Left hindlimb (tissue), 1 donor: ENCODE measurements at regions not wholly inside any gene's neighbourhood (a gene's known extent, or its start where the extent isn't known, plus 50 kb on each side); places are given as distances from the start of the nearest gene placed in this dataset.
A peak's percentile ranks its signal among the peaks of the same experiment; 100 is the strongest.
"Not testable (repeated sequence)": the region's sequence is repeated elsewhere in the genome, so short reads cannot be mapped to it uniquely, and the experiment has no call there.

ENCODE experiments used
- DNase-seq: peaks from one replicate; pipeline ENCODE4 v3.0.0-alpha.2; 2018

DNA sequence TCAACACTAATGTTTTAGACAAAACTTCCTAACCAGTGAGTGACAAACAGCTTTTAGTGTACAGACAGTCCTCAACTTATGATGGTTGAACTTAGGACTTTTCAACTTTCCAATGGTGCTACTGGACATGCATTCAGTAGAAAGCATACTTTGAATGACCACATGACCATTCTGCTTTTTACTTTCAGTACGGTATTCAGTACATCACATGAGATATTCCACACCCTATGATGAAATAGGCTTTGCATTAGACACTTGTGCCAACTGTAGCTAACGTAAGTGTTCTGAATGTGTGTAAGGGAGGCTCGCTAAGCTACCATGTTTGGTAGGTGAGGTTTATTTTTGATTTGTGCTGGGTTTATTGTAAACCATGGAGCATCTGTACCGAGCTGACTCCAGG is 113.7 kb downstream of the WNT7A start:
- no peak for DNase-seq

GRCh38 chr3:13764161-13764560 is 115.7 kb downstream of the WNT7A start:
- DNase-seq, result no peak

- no peak for DNase-seq
These were observed 117.0 kb downstream of the WNT7A start for GRCh38 chr3:13762906-13763305.

GRCh38 chr3:13750731-13751130 is 129.1 kb downstream of the WNT7A start:
- no peak for DNase-seq

DNA sequence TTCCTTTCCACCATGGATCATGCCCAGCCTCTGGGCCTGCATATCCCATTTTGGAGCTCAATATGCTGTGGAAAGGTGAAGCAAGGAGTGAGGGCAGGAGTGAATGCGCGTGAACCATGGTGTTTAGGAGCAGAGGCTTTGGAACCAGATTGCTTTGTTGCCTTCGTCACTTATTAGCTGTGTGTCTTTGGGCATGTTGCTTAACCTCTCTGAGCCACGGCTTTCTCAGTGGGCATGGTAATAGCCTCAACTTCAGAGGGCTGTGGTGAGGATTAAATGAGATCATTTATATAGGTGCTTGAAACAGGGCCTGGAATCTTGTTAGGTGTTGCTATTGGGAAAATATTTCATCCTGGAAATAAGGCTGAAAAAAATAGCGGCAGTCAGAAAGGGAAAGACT is 129.7 kb downstream of the WNT7A start:
- DNase-seq, result no peak

- no peak for DNase-seq
These were observed 130.7 kb downstream of the WNT7A start for GRCh38 chr3:13749063-13749764.

- DNase-seq, result peak; percentile 54
These were observed 131.5 kb downstream of the WNT7A start for GRCh38 chr3:13748276-13748879.

DNA sequence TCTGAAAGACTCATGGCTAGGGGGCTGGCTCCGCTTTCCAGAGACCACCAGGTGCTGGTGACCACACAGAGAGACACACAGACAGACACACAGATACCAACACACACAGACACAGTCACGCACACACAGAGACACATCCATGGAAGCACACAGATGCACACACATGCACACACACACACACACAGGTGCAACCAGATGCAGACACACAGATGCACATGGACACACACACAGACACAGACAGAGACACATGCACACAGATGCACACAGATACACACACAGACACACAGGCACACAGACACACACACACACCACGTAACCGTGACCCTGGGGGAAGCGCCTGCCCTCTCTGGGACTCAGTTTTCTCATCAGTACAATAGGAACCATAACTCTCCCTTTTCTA is 132.2 kb downstream of the WNT7A start:
- DNase-seq, result no peak

- DNase-seq, result no peak
These were observed 133.5 kb downstream of the WNT7A start for GRCh38 chr3:13746385-13746784.

GRCh38 chr3:13745636-13746035 is 134.2 kb downstream of the WNT7A start:
- DNase-seq, result no peak

DNA sequence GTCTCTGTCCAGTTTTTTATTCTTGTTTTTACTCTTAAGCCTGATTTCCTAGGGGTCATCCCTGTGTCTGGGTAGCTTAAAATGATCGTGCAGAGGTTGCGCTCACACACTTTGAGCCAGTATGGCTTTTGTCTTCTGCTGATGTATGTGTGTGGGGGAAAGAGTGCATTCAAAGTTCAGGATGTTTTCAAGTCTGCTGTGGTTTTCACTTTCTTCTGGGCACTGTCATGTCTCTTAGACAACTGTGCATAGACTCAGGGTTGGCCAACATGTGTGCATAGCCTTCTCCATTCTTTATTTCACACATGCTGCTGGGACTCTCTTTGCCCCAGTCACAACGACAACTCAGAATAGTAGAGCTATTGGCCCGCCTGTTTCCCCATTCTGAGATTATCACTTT is 139.1 kb downstream of the WNT7A start:
- no peak for DNase-seq

DNA sequence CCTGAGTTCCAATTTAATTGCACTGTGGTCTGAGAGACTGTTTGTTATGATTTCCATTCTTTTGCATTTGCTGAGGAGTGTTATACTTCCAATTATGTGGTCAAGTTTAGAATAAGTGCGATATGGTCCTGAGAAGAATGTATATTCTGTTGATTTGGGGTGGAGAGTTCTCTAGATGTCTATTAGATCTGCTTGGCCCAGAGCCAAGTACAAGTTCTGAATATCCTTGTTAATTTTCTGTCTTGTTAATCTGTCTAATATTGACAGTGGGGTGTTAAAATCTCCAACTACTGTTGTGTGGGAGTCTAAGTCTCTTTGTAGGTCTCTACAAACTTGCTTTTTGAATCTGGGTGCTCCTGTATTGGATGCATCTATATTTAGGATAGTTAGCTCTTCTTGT is 146.1 kb downstream of the WNT7A start:
- DNase-seq, result not testable (repeated sequence)

DNA sequence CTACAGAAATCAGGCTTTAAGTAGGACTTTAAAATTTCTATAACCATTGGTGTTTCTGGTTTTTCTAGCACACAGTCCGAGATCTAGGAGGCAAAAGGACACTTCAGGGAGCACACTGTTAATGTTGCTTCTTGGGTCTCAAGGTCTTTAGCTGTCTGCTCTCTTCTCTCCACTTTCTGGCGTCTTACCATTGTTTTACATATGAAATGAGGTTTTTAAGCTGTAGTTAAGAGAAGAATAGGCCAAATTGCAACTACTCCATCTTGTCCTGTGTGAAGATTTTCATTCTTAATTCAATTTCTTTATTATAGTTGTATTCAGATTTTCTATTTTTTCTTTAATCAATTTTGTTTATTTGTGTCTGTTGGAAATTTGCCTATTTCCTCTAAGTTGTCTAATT is 151.4 kb downstream of the WNT7A start:
- DNase-seq, result no peak

DNA sequence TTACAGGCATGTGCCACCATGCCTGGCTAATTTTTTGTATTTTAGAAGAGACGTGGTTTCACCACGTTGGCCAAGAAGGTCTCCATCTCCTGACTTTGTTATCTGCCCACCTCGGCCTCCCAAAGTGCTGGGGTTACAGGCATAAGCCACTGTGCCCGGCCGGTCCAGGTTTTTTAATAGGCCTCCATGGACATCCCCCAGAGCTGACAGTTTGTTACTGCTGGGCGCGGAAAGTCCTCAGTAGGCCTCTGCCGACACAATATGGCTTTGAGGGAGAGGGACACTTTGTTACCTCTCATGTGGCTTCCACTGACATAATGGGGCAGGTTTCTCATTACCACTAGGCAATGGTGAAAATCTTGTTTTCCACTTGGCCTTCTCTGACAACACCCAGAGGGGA is 152.0 kb downstream of the WNT7A start:
- DNase-seq, result no peak

DNA sequence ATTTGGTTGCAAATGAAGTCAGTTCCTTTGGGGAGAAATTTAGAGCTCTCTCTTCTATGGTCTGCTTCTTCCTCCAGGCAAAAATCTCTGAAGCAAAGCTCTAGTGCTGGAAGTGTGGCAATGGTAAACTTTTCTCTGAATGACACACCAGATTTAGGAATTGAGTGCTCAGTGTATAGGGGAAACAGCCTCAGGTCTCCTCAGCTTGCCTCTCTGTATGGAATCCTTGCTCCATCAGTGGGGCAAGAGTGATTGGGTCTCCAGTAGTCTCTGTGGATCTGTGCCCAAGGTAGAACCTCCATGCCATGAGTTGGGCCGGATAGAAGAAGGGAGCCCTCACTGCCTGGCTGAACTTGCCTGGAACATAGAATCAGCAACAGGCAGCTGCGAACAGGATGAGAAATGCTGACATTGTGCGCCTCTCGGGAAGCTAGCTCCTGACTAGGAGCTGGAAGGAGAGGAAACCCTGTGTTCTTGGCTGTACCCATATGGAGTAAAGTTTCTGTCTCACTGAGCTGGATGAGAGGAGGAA is 156.1 kb downstream of the WNT7A start:
- DNase-seq, result no peak

DNA sequence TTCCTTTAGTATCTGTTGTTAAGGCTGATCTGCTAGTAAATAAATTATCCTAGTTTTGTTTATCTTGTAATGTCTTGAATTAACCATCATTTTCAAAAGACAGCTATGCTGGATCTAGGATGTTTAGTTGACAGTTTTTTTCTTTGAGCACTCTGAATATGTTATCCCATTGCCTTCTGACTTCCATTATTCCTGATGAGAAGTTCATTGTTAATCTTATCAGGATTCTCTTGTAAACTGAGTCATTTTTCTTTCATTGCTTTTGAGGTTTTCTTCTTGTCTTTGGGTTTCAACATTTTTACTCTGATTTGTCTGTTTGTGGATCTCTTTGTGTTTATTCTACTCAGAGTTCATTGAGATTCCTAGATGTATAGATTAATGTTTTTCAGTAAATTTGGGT is 157.7 kb downstream of the WNT7A start:
- DNase-seq, result no peak

DNA sequence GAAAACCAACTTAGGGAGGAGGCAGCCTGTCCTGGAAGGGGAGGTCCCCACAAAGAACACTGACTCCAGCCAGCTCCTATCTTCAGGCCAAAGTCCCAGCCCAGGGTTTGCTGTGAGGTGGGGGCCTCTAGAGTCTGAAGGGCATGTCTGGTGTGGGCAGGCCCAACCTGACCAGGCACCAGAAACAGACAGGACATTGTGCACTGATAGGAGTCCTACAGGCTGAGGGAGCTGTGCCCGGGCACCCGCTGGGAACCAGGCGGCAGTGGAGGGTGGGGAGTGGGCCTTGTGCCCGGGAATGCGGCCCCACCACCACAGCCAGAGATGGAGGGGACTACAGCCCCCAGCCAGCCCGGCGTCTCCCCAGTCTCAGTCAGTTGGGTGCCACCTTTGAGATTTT is 161.4 kb downstream of the WNT7A start:
- no peak for DNase-seq

GRCh38 chr3:13718000-13718399 is 161.9 kb downstream of the WNT7A start:
- DNase-seq, result no peak

DNA sequence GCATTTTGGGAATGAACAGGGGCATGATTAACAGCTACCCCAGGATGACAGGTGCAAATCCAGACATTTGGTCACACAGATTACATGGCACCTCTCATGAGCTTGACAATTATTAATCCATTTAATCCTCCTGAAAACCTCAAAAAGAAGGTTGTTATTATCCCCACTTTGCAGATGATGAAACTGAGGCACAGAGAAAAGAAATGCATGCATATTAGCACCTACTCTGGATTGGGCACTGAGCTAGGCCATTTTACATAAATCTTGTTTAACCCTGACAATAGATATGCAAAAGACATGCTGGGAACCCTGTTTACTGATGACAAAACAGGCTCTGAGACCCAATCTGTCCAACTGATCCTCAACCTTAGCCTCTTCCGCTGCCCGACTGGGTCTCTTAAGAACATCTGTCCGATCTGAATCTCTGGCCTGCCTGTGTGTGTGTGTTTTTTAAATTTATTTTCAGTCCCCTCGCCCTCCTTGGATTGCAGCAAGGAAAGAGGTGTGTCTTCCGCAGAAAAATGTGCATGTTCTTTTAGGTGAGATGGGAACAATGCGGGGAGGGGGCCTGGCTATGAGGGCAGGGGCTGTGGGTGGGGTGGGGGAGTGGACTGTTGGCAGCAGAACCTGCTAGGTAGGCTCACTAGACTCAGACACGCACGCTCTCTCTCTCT is 162.5 kb downstream of the WNT7A start:
- no peak for DNase-seq

DNA sequence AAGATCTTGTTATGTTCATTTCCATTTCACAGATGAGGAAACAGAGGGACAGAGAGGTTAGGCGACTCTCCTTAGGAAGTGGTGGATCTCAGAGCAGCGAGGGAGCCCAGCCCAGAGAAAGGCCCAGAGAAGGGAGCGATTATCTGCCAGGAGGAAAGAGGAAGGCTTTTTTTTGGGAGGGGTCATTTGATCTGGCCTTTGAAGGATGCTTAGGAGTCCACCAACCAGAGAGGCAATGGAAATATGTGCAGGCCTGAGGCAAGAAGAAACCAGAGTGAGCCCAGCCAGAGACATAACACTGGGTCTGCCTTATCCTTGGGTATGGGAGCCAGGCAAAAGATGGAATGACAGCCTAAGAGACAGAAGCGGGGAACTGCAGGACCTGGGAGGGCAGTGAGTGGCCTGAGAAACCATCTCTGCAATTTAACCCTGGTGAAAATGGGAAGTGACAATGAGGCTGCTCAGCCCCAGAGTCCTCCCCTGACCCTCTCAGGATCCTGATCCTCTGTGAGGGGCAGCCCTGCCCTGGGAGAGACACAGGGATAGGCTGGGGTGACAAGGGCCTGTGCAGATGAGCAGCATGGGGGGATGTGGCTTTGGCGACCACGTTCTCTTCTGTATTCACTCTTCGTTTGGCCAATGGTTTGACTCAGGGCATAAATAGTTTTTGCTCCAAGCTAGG is 163.2 kb downstream of the WNT7A start:
- no peak for DNase-seq

DNA sequence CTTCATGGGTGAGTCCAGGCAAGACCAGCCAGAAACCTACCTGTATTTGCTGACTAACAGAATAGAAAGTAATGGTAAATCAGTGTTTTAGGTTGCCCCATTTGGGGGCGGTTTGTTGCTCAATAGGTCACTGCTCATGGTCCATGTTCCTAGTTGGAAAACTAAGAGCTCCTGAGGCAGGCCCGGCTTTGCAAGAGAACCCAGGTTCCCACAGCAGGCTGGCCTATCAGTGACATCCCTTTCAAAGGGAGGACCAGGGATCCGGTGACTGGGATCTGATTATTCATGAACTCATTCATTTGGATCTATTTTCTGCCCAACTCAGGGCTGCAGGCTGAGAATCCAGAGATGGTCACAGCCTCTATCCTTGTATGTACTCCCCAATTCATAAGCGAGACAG is 163.9 kb downstream of the WNT7A start:
- DNase-seq, result no peak

DNA sequence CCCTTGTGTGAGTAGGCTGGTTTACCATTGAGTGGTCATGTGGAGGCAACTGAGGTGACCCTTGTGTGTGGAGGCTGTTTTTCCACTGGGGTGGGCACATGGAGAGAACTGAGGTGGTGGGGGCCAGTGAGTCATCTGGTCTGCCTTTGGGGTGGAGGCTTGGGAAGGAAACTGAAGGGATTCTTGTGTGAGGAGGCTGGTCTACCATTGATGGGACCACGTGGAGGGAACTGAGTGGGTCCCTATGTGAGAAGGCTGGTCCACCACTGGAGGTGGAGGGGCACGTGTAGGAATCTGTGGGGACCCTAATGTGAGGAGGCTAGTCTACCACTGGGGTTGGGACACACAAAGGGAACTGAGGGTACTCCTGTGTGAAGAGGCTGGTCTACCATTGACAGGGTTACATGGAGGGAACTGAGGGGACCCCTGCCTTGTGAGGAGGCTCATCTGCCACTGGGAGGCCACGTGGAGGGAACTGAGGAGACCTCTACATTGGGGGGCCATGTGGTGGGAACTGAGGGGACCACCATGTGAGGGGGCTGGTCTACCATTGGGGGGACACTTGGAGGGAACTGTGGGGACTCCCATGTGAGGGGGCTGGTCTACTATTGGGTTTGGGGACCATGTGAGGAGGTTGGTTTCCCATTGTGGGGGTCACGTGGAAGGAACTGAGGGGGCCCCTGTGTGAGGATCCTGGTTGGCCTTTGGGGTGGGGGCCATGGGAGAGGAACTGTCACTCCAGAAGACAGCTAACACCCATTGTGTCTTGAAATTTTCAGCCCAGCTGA is 164.5 kb downstream of the WNT7A start:
- no peak for DNase-seq
